ENCODE measurements at regions not wholly inside any gene's neighbourhood (a gene's known extent, or its start where the extent isn't known, plus 50 kb on each side); places are given as distances from the start of the nearest gene placed in this dataset.
A peak's percentile ranks its signal among the peaks of the same experiment; 100 is the strongest.

- no peak overlapping the region for H3K4me3 ChIP-seq (replicated peaks in 1 of 2; ENCODE audit: low read depth in 2 of 2, low read length in 2 of 2)
- DNase-seq (ENCODE audit: low read depth in 2 of 2), result no peak
- TF ChIP-seq CTCF (IDR thresholded peaks at IDR 0.05; ENCODE audit: low read depth, low read length), result no peak
Observed at GRCh38 chr12:58776144-58776543, 144.2 kb downstream of the LRIG3 start.

- no peak overlapping the region for H3K4me3 ChIP-seq (replicated peaks in 1 of 2; ENCODE audit: low read depth in 2 of 2, low read length in 2 of 2)
- no peak for TF ChIP-seq CTCF (IDR thresholded peaks at IDR 0.05; ENCODE audit: low read depth, low read length)
- DNase-seq (ENCODE audit: low read depth in 2 of 2), result no peak
Observed at GRCh38 chr12:58777815-58778214, 142.5 kb downstream of the LRIG3 start.

GRCh38 chr12:58781609-58782008 lies 138.7 kb downstream of the LRIG3 start:
- TF ChIP-seq CTCF (IDR thresholded peaks at IDR 0.05; ENCODE audit: low read depth, low read length), result no peak
- no peak overlapping the region for H3K4me3 ChIP-seq (replicated peaks in 1 of 2; ENCODE audit: low read depth in 2 of 2, low read length in 2 of 2)
- no peak for DNase-seq (ENCODE audit: low read depth in 2 of 2)

- TF ChIP-seq CTCF (IDR thresholded peaks at IDR 0.05; ENCODE audit: low read depth, low read length), result no peak
- peak in 1 of 2 donors; percentile 45 for DNase-seq (ENCODE audit: low read depth in 2 of 2)
- no peak overlapping the region for H3K4me3 ChIP-seq (replicated peaks in 1 of 2; ENCODE audit: low read depth in 2 of 2, low read length in 2 of 2)
Observed at GRCh38 chr12:58787021-58787760, 133.1 kb downstream of the LRIG3 start.

- no peak for DNase-seq (ENCODE audit: low read depth in 2 of 2)
- TF ChIP-seq CTCF (IDR thresholded peaks at IDR 0.05; ENCODE audit: low read depth, low read length), result no peak
- no peak overlapping the region for H3K4me3 ChIP-seq (replicated peaks in 1 of 2; ENCODE audit: low read depth in 2 of 2, low read length in 2 of 2)
Observed at GRCh38 chr12:58794859-58795258, 125.4 kb downstream of the LRIG3 start.

GRCh38 chr12:58795825-58796224 lies 124.5 kb downstream of the LRIG3 start:
- DNase-seq (ENCODE audit: low read depth in 2 of 2), result no peak
- TF ChIP-seq CTCF (IDR thresholded peaks at IDR 0.05; ENCODE audit: low read depth, low read length), result no peak
- H3K4me3 ChIP-seq (replicated peaks in 1 of 2; ENCODE audit: low read depth in 2 of 2, low read length in 2 of 2), result no peak overlapping the region

GRCh38 chr12:58801986-58802385 lies 118.3 kb downstream of the LRIG3 start:
- TF ChIP-seq CTCF (IDR thresholded peaks at IDR 0.05; ENCODE audit: low read depth, low read length), result no peak
- no peak for DNase-seq (ENCODE audit: low read depth in 2 of 2)
- no peak overlapping the region for H3K4me3 ChIP-seq (replicated peaks in 1 of 2; ENCODE audit: low read depth in 2 of 2, low read length in 2 of 2)

Measured in cardiac fibroblast (primary cell).